Liver (tissue), 7 donors: ENCODE measurements at regions not wholly inside any gene's neighbourhood (a gene's known extent, or its start where the extent isn't known, plus 50 kb on each side); places are given as distances from the start of the nearest gene placed in this dataset.

Experiments used
- DNase-seq: peaks from one replicate; pipeline ENCODE4 v3.0.0-alpha.2; 2017; ENCODE audit warnings: low spot score
- H3K27ac ChIP-seq, 2 donors: one replicate each; pipeline ENCODE4 v1.7.0; 2013; ENCODE audit warnings: inconsistent platforms in 2 of 2, low read length in 2 of 2, control low read depth in 1 of 2, low read depth in 1 of 2, mild to moderate bottlenecking in 1 of 2
- H3K27me3 ChIP-seq, 4 donors: one replicate each; pipeline versions ENCODE4 v1.6.1 to v1.7.0; 2013; ENCODE audit warnings: low read length in 3 of 4, inconsistent platforms in 1 of 4, mild to moderate bottlenecking in 1 of 4, moderate library complexity in 1 of 4; ENCODE audit not compliant: control insufficient read depth in 4 of 4, insufficient read depth in 4 of 4
- H3K36me3 ChIP-seq, 4 donors: one replicate each; pipeline versions ENCODE4 v1.6.1 to v1.7.0; 2013; ENCODE audit warnings: low read length in 3 of 4, mild to moderate bottlenecking in 3 of 4, low read depth in 1 of 4, moderate library complexity in 1 of 4; ENCODE audit not compliant: control insufficient read depth in 4 of 4, insufficient read depth in 3 of 4
- H3K4me1 ChIP-seq, 4 donors: one replicate each; pipeline versions ENCODE4 v1.6.1 to v1.7.0; 2013; ENCODE audit warnings: low read length in 3 of 4, mild to moderate bottlenecking in 3 of 4, moderate library complexity in 1 of 4; ENCODE audit not compliant: control insufficient read depth in 4 of 4, insufficient read depth in 4 of 4
- H3K4me3 ChIP-seq, 3 donors: one replicate each; pipeline versions ENCODE4 v1.6.1 to v1.7.0; 2013; ENCODE audit warnings: low read length in 3 of 3, control low read depth in 1 of 3, low read depth in 1 of 3, mild to moderate bottlenecking in 1 of 3
- H3K9ac ChIP-seq, 2 donors: one replicate each; pipeline ENCODE4 v1.7.0; 2013; ENCODE audit warnings: low read length in 2 of 2, mild to moderate bottlenecking in 2 of 2, moderate library complexity in 2 of 2, control low read depth in 1 of 2, low read depth in 1 of 2
- H3K9me3 ChIP-seq, 4 donors: one replicate each; pipeline versions ENCODE4 v1.6.1 to v1.7.0; 2013; ENCODE audit warnings: low read length in 3 of 4; ENCODE audit not compliant: control insufficient read depth in 4 of 4
- EGR1 ChIP-seq, 2 donors: IDR thresholded peaks; 2 replicates each; pipeline ENCODE4 v1.6.1; 2016 to 2018; ENCODE audit warnings: antibody characterized with exemption in 2 of 2, low read depth in 2 of 2
- FOXA2 ChIP-seq: IDR thresholded peaks from 2 replicates; pipeline ENCODE4 v1.6.1; 2016; ENCODE audit warnings: antibody characterized with exemption
- GABPA ChIP-seq, 2 donors: IDR thresholded peaks in 1 of 2; conservative IDR thresholded peaks in 1 of 2; 2 replicates each; pipeline ENCODE4 v1.6.1; 2016; ENCODE audit warnings: antibody characterized with exemption in 2 of 2, mild to moderate bottlenecking in 1 of 2, moderate library complexity in 1 of 2
- HNF4A ChIP-seq, 2 donors: conservative IDR thresholded peaks; 2 replicates each; pipeline ENCODE4 v1.6.1; 2016; ENCODE audit warnings: antibody characterized with exemption in 2 of 2, mild to moderate bottlenecking in 2 of 2
- HNF4G ChIP-seq: IDR thresholded peaks from 2 replicates; pipeline ENCODE4 v1.6.1; 2016; ENCODE audit warnings: antibody characterized with exemption
- NR2F2 ChIP-seq: IDR thresholded peaks from 2 replicates; pipeline ENCODE4 v1.6.1; 2016; ENCODE audit warnings: antibody characterized with exemption
- RAD21 ChIP-seq, 2 donors: IDR thresholded peaks; 2 replicates each; pipeline ENCODE4 v1.6.1; 2016; ENCODE audit warnings: antibody characterized with exemption in 2 of 2, mild to moderate bottlenecking in 2 of 2
- WGBS: extraction: QIAGEN DNeasy Blood & Tissue Kit; methylation state at CpG from one replicate; pipeline ENCODE4 v1.1.7; 2013; 5-methylcytosine and 5-hydroxymethylcytosine counted together
- TF ChIP-seq, protein P1 (sequence below): IDR thresholded peaks from 2 replicates; pipeline ENCODE4 v1.6.1; 2016; ENCODE audit warnings: antibody characterized with exemption
- TF ChIP-seq, protein P2 (sequence below): IDR thresholded peaks from 2 replicates; pipeline ENCODE4 v1.6.1; 2016; ENCODE audit warnings: antibody characterized with exemption, mild to moderate bottlenecking
- TF ChIP-seq, protein P3 (sequence below): IDR thresholded peaks from 2 replicates; pipeline ENCODE4 v1.6.1; 2016; ENCODE audit warnings: antibody characterized with exemption
- TF ChIP-seq, protein P4 (sequence below): IDR thresholded peaks from 2 replicates; pipeline ENCODE4 v1.6.1; 2016; ENCODE audit warnings: antibody characterized with exemption
- donor health status: healthy.
- donor health status: healthy.
- donor health status: healthy.
- donor health status: healthy.

DNA sequence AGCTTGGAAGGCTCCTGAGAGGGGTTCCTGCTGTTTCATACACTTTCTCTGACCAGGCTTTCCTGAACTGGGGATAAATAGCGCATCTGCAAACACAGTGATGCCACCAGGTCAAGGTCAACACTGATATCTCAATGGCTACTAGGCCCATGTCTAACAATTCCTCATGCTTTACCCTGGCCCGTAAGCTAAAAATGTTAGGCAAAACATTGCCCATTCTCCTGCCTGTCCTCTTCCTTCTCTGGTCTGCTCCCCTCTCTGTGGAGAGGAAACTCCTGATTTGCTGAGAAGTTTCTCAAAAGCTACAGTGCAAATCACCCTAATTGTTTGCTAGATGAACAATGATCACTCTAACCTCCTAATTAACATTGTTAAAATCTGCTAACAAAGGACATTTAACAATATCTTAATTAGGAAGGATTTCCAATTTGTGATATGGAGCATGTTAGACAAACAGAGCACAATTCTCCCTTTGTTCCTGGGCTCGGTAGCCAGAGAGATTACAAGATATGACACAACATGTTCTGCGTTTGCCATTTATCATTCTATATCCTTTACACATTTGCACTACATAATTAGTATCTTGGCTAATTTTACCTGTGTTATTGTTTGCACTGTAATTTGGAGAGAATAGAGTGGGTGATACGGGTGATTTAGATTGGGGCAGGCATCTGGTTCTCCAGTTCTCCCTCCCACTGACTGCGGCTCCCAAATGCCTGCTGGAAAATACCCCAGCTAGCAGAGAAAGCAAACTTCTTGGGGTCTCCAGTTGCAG lies 266.8 kb downstream of the CD83 start:
- TF ChIP-seq GABPA (IDR thresholded peaks at IDR 0.05 in 1 of 2, conservative IDR thresholded peaks at IDR 0.05 in 1 of 2) (no peak), FOXA2 (no peak)
- TF ChIP-seq, protein P1, sequence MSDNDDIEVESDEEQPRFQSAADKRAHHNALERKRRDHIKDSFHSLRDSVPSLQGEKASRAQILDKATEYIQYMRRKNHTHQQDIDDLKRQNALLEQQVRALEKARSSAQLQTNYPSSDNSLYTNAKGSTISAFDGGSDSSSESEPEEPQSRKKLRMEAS = no peak
- Histone ChIP-seq H3K36me3 (no peaks in the 10 kb centered on the region), H3K9ac (no peak overlapping the region), H3K4me3 (no peak overlapping the region), H3K9me3 (no peaks in the 10 kb centered on the region), H3K4me1 (no peaks in the 10 kb centered on the region), H3K27me3 (no peaks in the 10 kb centered on the region), H3K27ac (no peak overlapping the region)
- WGBS = 88% methylated on average over 6 of the region's 6 CpGs
- DNase-seq = no peak

DNA sequence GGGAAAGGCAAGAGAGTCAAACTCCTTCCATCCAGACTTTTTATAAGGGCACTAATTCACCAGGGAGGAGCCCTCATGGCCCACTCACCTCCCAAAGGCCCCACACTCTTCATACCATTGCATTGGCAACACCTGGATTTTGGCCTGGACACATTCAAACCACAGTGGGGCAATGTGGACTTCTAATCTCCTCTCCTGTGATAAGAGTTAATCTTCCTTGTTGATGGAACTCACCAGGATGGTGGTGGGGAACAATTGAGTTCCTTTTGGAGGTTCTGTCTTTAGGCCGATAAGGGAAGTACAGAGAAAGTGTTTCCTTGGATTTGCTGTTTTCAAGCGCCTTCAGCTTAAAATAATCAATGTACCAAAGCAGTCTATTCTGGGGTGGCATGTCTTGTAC lies 268.7 kb downstream of the CD83 start:
- TF ChIP-seq GABPA (IDR thresholded peaks at IDR 0.05 in 1 of 2, conservative IDR thresholded peaks at IDR 0.05 in 1 of 2) (no peak), HNF4G (no peak)
- TF ChIP-seq, protein P2, sequence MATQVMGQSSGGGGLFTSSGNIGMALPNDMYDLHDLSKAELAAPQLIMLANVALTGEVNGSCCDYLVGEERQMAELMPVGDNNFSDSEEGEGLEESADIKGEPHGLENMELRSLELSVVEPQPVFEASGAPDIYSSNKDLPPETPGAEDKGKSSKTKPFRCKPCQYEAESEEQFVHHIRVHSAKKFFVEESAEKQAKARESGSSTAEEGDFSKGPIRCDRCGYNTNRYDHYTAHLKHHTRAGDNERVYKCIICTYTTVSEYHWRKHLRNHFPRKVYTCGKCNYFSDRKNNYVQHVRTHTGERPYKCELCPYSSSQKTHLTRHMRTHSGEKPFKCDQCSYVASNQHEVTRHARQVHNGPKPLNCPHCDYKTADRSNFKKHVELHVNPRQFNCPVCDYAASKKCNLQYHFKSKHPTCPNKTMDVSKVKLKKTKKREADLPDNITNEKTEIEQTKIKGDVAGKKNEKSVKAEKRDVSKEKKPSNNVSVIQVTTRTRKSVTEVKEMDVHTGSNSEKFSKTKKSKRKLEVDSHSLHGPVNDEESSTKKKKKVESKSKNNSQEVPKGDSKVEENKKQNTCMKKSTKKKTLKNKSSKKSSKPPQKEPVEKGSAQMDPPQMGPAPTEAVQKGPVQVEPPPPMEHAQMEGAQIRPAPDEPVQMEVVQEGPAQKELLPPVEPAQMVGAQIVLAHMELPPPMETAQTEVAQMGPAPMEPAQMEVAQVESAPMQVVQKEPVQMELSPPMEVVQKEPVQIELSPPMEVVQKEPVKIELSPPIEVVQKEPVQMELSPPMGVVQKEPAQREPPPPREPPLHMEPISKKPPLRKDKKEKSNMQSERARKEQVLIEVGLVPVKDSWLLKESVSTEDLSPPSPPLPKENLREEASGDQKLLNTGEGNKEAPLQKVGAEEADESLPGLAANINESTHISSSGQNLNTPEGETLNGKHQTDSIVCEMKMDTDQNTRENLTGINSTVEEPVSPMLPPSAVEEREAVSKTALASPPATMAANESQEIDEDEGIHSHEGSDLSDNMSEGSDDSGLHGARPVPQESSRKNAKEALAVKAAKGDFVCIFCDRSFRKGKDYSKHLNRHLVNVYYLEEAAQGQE = no peak
- TF ChIP-seq, protein P3, sequence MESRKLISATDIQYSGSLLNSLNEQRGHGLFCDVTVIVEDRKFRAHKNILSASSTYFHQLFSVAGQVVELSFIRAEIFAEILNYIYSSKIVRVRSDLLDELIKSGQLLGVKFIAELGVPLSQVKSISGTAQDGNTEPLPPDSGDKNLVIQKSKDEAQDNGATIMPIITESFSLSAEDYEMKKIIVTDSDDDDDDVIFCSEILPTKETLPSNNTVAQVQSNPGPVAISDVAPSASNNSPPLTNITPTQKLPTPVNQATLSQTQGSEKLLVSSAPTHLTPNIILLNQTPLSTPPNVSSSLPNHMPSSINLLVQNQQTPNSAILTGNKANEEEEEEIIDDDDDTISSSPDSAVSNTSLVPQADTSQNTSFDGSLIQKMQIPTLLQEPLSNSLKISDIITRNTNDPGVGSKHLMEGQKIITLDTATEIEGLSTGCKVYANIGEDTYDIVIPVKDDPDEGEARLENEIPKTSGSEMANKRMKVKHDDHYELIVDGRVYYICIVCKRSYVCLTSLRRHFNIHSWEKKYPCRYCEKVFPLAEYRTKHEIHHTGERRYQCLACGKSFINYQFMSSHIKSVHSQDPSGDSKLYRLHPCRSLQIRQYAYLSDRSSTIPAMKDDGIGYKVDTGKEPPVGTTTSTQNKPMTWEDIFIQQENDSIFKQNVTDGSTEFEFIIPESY = no peak
- Histone ChIP-seq H3K4me1 (no peaks in the 10 kb centered on the region), H3K27ac (no peak overlapping the region), H3K9me3 (no peaks in the 10 kb centered on the region), H3K27me3 (no peaks in the 10 kb centered on the region), H3K4me3 (no peak overlapping the region), H3K9ac (no peak overlapping the region), H3K36me3 (no peaks in the 10 kb centered on the region)
- DNase-seq = no peak
- WGBS = 94% methylated on average over 2 of the region's 2 CpGs

- H3K4me3 ChIP-seq = no peak overlapping the region
- H3K27me3 ChIP-seq = no peaks in the 10 kb centered on the region
- WGBS = 84% methylated on average over 4 of the region's 4 CpGs
- DNase-seq = no peak
- H3K27ac ChIP-seq = no peak overlapping the region
- no peak overlapping the region for H3K9ac ChIP-seq
- no peaks in the 10 kb centered on the region for H3K9me3 ChIP-seq
- no peaks in the 10 kb centered on the region for H3K36me3 ChIP-seq
- TF ChIP-seq, protein P4, sequence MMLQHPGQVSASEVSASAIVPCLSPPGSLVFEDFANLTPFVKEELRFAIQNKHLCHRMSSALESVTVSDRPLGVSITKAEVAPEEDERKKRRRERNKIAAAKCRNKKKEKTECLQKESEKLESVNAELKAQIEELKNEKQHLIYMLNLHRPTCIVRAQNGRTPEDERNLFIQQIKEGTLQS = no peak
- TF ChIP-seq, protein P3 = no peak
- no peak for TF ChIP-seq HNF4A (conservative IDR thresholded peaks at IDR 0.05)
- no peak for TF ChIP-seq NR2F2
- TF ChIP-seq, protein P1 = no peak
- TF ChIP-seq EGR1 (IDR thresholded peaks at IDR 0.05; ENCODE audit: low read depth in 2 of 2) = no peak
- no peak for TF ChIP-seq RAD21 (IDR thresholded peaks at IDR 0.05)
- TF ChIP-seq, protein P2 = no peak
- H3K4me1 ChIP-seq = no peaks in the 10 kb centered on the region
Measured at GRCh38 chr6:14386668-14387067, 269.1 kb downstream of the CD83 start.
